Transverse colon (tissue), 4 donors: ENCODE measurements at regions not wholly inside any gene's neighbourhood (a gene's known extent, or its start where the extent isn't known, plus 50 kb on each side); places are given as distances from the start of the nearest gene placed in this dataset.

ENCODE experiments used
- DNase-seq: peaks from one replicate; pipeline ENCODE4 v3.0.0-alpha.2; 2019
- H3K27ac ChIP-seq, 4 donors: fragments of 200-600 bp; sonication (generic); 2 replicates each; pipeline ENCODE4 v1.5.1; 2016 to 2018; ENCODE audit warnings: inconsistent platforms in 4 of 4
- H3K27me3 ChIP-seq: fragments of 200-600 bp; sonication (generic); 2 replicates; pipeline ENCODE4 v1.5.1; 2017; ENCODE audit warnings: inconsistent platforms
- H3K36me3 ChIP-seq, 4 donors: fragments of 200-600 bp; sonication (generic); 2 replicates each; pipeline ENCODE4 v1.5.1; 2017 to 2019; ENCODE audit warnings: inconsistent platforms in 4 of 4
- H3K4me1 ChIP-seq, 4 donors: fragments of 200-600 bp; sonication (generic); 2 replicates each; pipeline ENCODE4 v1.5.1; 2017 to 2020; ENCODE audit warnings: inconsistent platforms in 4 of 4
- H3K4me3 ChIP-seq, 4 donors: fragments of 200-600 bp; sonication (generic); 1 replicate in 1 of 4; 2 replicates in 3 of 4; pipeline versions ENCODE4 v1.5.1 to v1.6.1; 2017 to 2019; ENCODE audit warnings: inconsistent platforms in 4 of 4
- H3K9me3 ChIP-seq, 2 donors: fragments of 200-600 bp; sonication (generic); 2 replicates each; pipeline ENCODE4 v1.5.1; 2017 to 2019; ENCODE audit warnings: inconsistent platforms in 2 of 2
- CTCF ChIP-seq, 5 experiments: fragments of 200-600 bp in 3 of 5; fragments of 450-650 bp in 2 of 5; sonication (generic) in 3 of 5; IDR thresholded peaks; 1 replicate in 2 of 5; 2 replicates in 3 of 5; pipeline ENCODE4 v1.5.1; 2016 to 2017; ENCODE audit warnings: antibody characterized with exemption in 5 of 5, inconsistent platforms in 3 of 5, mild to moderate bottlenecking in 2 of 5, moderate library complexity in 1 of 5
- EP300 ChIP-seq: sonication (generic); formaldehyde crosslinking; IDR thresholded peaks from one replicate; pipeline ENCODE4 v1.6.1; 2017; ENCODE audit warnings: antibody characterized with exemption, low read depth
- POLR2A ChIP-seq: fragments of 450-650 bp; IDR thresholded peaks from one replicate; pipeline ENCODE4 v1.6.1; 2016; ENCODE audit warnings: antibody characterized with exemption, mild to moderate bottlenecking, moderate library complexity
- POLR2AphosphoS5 ChIP-seq, 3 donors: sonication (generic); formaldehyde crosslinking; IDR thresholded peaks; one replicate each; pipeline ENCODE4 v1.6.1; 2016; ENCODE audit warnings: antibody characterized with exemption in 3 of 3
- WGBS, 2 donors: methylation state at CpG; one replicate each; pipeline ENCODE4 v1.1.5; 2018; ENCODE audit warnings: low coverage in 1 of 2; 5-methylcytosine and 5-hydroxymethylcytosine counted together
- in situ Hi-C, 4 donors: fragments of 200-750 bp; cut with MboI; loops; one replicate each; pipeline versions ENCODE4 v1.15.0 to v1.15.1; 2017; ENCODE audit warnings: low sequenced_read_pairs in 3 of 4, low pct_ligation_motif_present in 1 of 4, low pct_unique_long_range_greater_than_20kb in 1 of 4
- intact Hi-C: fragments of 100-400 bp; cut with DNase I; formaldehyde crosslinking; loops from one replicate; pipeline ENCODE4 v1.15.1; 2023; ENCODE audit warnings: low total_unique reads

- no peaks in the 10 kb centered on the region for H3K4me1 ChIP-seq
- no peak overlapping the region for H3K4me3 ChIP-seq
- no peak overlapping the region for H3K27ac ChIP-seq
- H3K9me3 ChIP-seq: no peaks in the 10 kb centered on the region
- intact Hi-C loops: no loop called here
- DNase-seq: no peak
- H3K27me3 ChIP-seq: no peaks in the 10 kb centered on the region
- in situ Hi-C loops: no loop called here
- TF ChIP-seq CTCF (IDR thresholded peaks at IDR 0.05) (no peak), POLR2A (no peak), EP300 (no peak), POLR2AphosphoS5 (IDR thresholded peaks at IDR 0.05) (no peak)
- no peaks in the 10 kb centered on the region for H3K36me3 ChIP-seq
- 68 to 87% methylated on average over 2 of the region's 2 CpGs for WGBS, 2 donors
Measured at GRCh38 chr12:18932715-18933114, 194.8 kb downstream of the CAPZA3 start.

DNA sequence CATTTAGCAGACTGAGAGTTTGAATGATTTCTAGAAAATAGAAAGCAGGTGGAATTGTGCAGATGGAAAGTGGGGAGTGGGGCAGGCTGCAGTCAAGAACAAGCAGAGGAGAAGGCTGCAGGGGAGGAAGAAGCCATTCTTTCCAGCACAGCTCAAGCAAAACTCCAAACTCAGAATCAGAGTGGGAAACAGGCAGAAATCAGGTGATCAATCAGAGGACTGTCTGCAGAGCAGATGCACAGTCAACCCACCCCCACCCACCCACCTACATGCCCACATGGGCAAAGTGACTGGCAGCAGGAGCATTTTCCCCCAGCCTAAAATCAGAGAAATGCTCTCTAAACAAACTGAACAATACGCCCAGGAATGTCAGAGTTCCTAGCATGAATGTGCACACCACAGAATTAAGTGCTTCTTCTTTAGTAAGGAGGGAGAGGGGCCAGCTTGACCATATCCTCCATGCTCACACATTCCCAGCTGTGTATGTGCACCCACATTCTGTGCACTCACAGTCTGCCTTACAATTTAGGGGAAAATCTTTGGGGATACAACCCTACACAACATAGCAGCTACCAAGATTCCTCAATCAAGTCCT lies 194.1 kb upstream of the PLEKHA5 start:
- H3K36me3 ChIP-seq: no peaks in the 10 kb centered on the region
- TF ChIP-seq EP300 (no peak), POLR2A (no peak), CTCF (IDR thresholded peaks at IDR 0.05) (no peak), POLR2AphosphoS5 (IDR thresholded peaks at IDR 0.05) (no peak)
- no peaks in the 10 kb centered on the region for H3K27me3 ChIP-seq
- DNase-seq: no peak
- 40% methylated on average over 1 of the region's 1 CpG; no CpG with 5 or more reads in 1 of the 2 donors for WGBS, 2 donors
- no peak overlapping the region for H3K4me3 ChIP-seq
- intact Hi-C loops (no loop called here), in situ Hi-C loops (no loop called here)
- H3K27ac ChIP-seq: no peak overlapping the region
- no peaks in the 10 kb centered on the region for H3K9me3 ChIP-seq
- H3K4me1 ChIP-seq: no peaks in the 10 kb centered on the region

- Histone ChIP-seq H3K27ac (no peak overlapping the region), H3K4me1 (no peaks in the 10 kb centered on the region), H3K4me3 (no peak overlapping the region), H3K27me3 (no peaks in the 10 kb centered on the region), H3K36me3 (no peaks in the 10 kb centered on the region), H3K9me3 (no peaks in the 10 kb centered on the region)
- intact Hi-C loops: no loop called here
- DNase-seq: no peak
- 74 to 75% methylated on average over 1 of the region's 1 CpG for WGBS, 2 donors
- TF ChIP-seq EP300 (no peak), CTCF (IDR thresholded peaks at IDR 0.05) (no peak), POLR2AphosphoS5 (IDR thresholded peaks at IDR 0.05) (no peak), POLR2A (no peak)
- in situ Hi-C loops: no loop called here
Measured at GRCh38 chr12:18939051-18939450, 190.5 kb upstream of the PLEKHA5 start.

- Histone ChIP-seq H3K4me3 (no peak overlapping the region), H3K27me3 (no peaks in the 10 kb centered on the region), H3K36me3 (no peaks in the 10 kb centered on the region), H3K27ac (no peak overlapping the region), H3K4me1 (no peaks in the 10 kb centered on the region), H3K9me3 (no peaks in the 10 kb centered on the region)
- in situ Hi-C loops: no loop called here
- TF ChIP-seq CTCF (IDR thresholded peaks at IDR 0.05) (no peak), EP300 (no peak), POLR2AphosphoS5 (IDR thresholded peaks at IDR 0.05) (no peak), POLR2A (no peak)
- 80 to 84% methylated on average over 2 of the region's 2 CpGs for WGBS, 2 donors
- intact Hi-C loops: no loop called here
- DNase-seq: no peak
Measured at GRCh38 chr12:18942669-18943068, 186.9 kb upstream of the PLEKHA5 start.
